Sigmoid colon (tissue), 4 donors: ENCODE measurements at regions not wholly inside any gene's neighbourhood (a gene's known extent, or its start where the extent isn't known, plus 50 kb on each side); places are given as distances from the start of the nearest gene placed in this dataset.

ENCODE experiments used
- EP300 ChIP-seq, 4 donors: sonication (generic); formaldehyde crosslinking; IDR thresholded peaks; one replicate each; pipeline ENCODE4 v1.6.1; 2017; ENCODE audit warnings: antibody characterized with exemption in 4 of 4
- POLR2A ChIP-seq, 2 donors: fragments of 450-650 bp; IDR thresholded peaks; one replicate each; pipeline ENCODE4 v1.6.1; 2016; ENCODE audit warnings: antibody characterized with exemption in 2 of 2, mild to moderate bottlenecking in 2 of 2, moderate library complexity in 2 of 2
- POLR2AphosphoS5 ChIP-seq, 4 donors: sonication (generic); formaldehyde crosslinking; IDR thresholded peaks; one replicate each; pipeline ENCODE4 v1.6.1; 2017; ENCODE audit warnings: antibody characterized with exemption in 4 of 4
- TF ChIP-seq, protein P1 (sequence below), 4 experiments: fragments of 450-650 bp in 3 of 4; fragments of 200-600 bp in 1 of 4; IDR thresholded peaks; one replicate each; pipeline ENCODE4 v1.5.1; 2016 to 2019; ENCODE audit warnings: antibody characterized with exemption in 4 of 4, mild to moderate bottlenecking in 3 of 4, moderate library complexity in 2 of 4

DNA sequence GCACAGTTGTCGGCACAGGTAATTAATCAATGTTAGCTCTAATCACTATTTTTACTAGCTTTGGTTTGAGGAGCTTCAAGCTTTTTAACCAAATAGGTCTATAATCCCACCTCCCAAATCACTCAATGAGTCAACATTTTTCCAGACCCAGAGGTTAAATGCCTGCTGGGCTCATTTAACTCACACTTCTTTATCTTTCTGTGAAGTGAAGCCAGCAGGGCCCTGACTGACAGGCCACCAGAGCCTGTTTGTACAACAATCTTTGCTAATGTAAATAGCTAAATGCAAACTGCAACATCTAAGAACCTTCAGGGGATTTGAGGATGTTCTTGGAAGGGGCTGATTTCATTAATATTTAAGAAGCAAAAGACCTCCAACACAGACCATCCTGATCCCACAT, 98.4 kb upstream of the NREP start:
- TF ChIP-seq, protein P1, sequence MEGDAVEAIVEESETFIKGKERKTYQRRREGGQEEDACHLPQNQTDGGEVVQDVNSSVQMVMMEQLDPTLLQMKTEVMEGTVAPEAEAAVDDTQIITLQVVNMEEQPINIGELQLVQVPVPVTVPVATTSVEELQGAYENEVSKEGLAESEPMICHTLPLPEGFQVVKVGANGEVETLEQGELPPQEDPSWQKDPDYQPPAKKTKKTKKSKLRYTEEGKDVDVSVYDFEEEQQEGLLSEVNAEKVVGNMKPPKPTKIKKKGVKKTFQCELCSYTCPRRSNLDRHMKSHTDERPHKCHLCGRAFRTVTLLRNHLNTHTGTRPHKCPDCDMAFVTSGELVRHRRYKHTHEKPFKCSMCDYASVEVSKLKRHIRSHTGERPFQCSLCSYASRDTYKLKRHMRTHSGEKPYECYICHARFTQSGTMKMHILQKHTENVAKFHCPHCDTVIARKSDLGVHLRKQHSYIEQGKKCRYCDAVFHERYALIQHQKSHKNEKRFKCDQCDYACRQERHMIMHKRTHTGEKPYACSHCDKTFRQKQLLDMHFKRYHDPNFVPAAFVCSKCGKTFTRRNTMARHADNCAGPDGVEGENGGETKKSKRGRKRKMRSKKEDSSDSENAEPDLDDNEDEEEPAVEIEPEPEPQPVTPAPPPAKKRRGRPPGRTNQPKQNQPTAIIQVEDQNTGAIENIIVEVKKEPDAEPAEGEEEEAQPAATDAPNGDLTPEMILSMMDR (IDR thresholded peaks at IDR 0.05) = no peak
- no peak for TF ChIP-seq POLR2A (IDR thresholded peaks at IDR 0.05)
- no peak for TF ChIP-seq EP300 (IDR thresholded peaks at IDR 0.05)
- no peak for TF ChIP-seq POLR2AphosphoS5 (IDR thresholded peaks at IDR 0.05)
